Trophoblast cell (in vitro differentiated cells and primary cell): ENCODE measurements at regions not wholly inside any gene's neighbourhood (a gene's known extent, or its start where the extent isn't known, plus 50 kb on each side); places are given as distances from the start of the nearest gene placed in this dataset.
A peak's percentile ranks its signal among the peaks of the same experiment; 100 is the strongest.

Source experiments
- DNase-seq, 2 donors: peaks; one replicate each; pipeline ENCODE4 v3.0.0-alpha.2; 2016
- H2AFZ ChIP-seq: 2 replicates; pipeline ENCODE4 v1.6.1; 2013; ENCODE audit warnings: low read length, moderate library complexity, mild to moderate bottlenecking; ENCODE audit not compliant: insufficient read depth, poor library complexity
- H2AK5ac ChIP-seq: 2 replicates; pipeline ENCODE4 v1.6.1; 2013; ENCODE audit warnings: mild to moderate bottlenecking, low read length
- H2BK120ac ChIP-seq: 2 replicates; pipeline ENCODE4 v1.6.1; 2013; ENCODE audit warnings: low read length, mild to moderate bottlenecking, moderate library complexity; ENCODE audit not compliant: insufficient read depth, poor library complexity
- H2BK12ac ChIP-seq: 2 replicates; pipeline ENCODE4 v1.6.1; 2013; ENCODE audit warnings: mild to moderate bottlenecking, low read length, moderate library complexity
- H2BK5ac ChIP-seq: 2 replicates; pipeline ENCODE4 v1.6.1; 2013; ENCODE audit warnings: low read length, low read depth, moderate library complexity, mild to moderate bottlenecking; ENCODE audit not compliant: poor library complexity
- H3K14ac ChIP-seq: 2 replicates; pipeline ENCODE4 v1.6.1; 2013; ENCODE audit warnings: mild to moderate bottlenecking, low read length
- H3K18ac ChIP-seq: 2 replicates; pipeline ENCODE4 v1.6.1; 2013; ENCODE audit warnings: mild to moderate bottlenecking, low read length
- H3K23ac ChIP-seq: 2 replicates; pipeline ENCODE4 v1.6.1; 2013; ENCODE audit warnings: low read length
- H3K27ac ChIP-seq: 2 replicates; pipeline ENCODE4 v1.5.1; 2013; ENCODE audit warnings: low read depth, mild to moderate bottlenecking, inconsistent platforms, low read length, moderate library complexity
- H3K27me3 ChIP-seq: 2 replicates; pipeline ENCODE4 v1.6.1; 2013; ENCODE audit warnings: inconsistent platforms, mild to moderate bottlenecking, low read length, moderate library complexity; ENCODE audit not compliant: insufficient read depth
- H3K36me3 ChIP-seq, 2 experiments: 1 replicate in 1 of 2; 2 replicates in 1 of 2; pipeline ENCODE4 v1.6.1; 2013; ENCODE audit warnings: low read length in 2 of 2, mild to moderate bottlenecking in 2 of 2, moderate library complexity in 1 of 2; ENCODE audit not compliant: insufficient read depth in 2 of 2, control insufficient read depth in 1 of 2
- H3K4ac ChIP-seq: 2 replicates; pipeline ENCODE4 v1.6.1; 2013; ENCODE audit warnings: low read depth, mild to moderate bottlenecking, low read length, moderate library complexity
- H3K4me1 ChIP-seq, 2 experiments: 1 replicate in 1 of 2; 2 replicates in 1 of 2; pipeline ENCODE4 v1.6.1; 2013; ENCODE audit warnings: low read length in 2 of 2, mild to moderate bottlenecking in 2 of 2, moderate library complexity in 1 of 2; ENCODE audit not compliant: insufficient read depth in 2 of 2, control insufficient read depth in 1 of 2
- H3K4me2 ChIP-seq: 2 replicates; pipeline ENCODE4 v1.6.1; 2013; ENCODE audit warnings: inconsistent platforms, mild to moderate bottlenecking, low read length, moderate library complexity
- H3K4me3 ChIP-seq: 2 replicates; pipeline ENCODE4 v1.5.1; 2013; ENCODE audit warnings: mild to moderate bottlenecking, low read depth, low read length, inconsistent platforms
- H3K79me1 ChIP-seq: one replicate; pipeline ENCODE4 v1.6.1; 2013; ENCODE audit warnings: low read length
- H3K79me2 ChIP-seq: 2 replicates; pipeline ENCODE4 v1.6.1; 2013; ENCODE audit warnings: low read length, mild to moderate bottlenecking; ENCODE audit not compliant: control insufficient read depth, insufficient read depth, poor library complexity
- H3K9ac ChIP-seq: 2 replicates; pipeline ENCODE4 v1.6.1; 2013; ENCODE audit warnings: mild to moderate bottlenecking, low read length
- H3K9me3 ChIP-seq: 2 replicates; pipeline ENCODE4 v1.6.1; 2013; ENCODE audit warnings: low read depth, mild to moderate bottlenecking, control low read depth, inconsistent platforms, low read length; ENCODE audit not compliant: insufficient read depth
- H4K12ac ChIP-seq: 2 replicates; pipeline ENCODE4 v1.6.1; 2013; ENCODE audit warnings: low read depth, mild to moderate bottlenecking, low read length, moderate library complexity
- H4K8ac ChIP-seq: 2 replicates; pipeline ENCODE4 v1.6.1; 2013; ENCODE audit warnings: low read depth, mild to moderate bottlenecking, low read length, moderate library complexity
- H4K91ac ChIP-seq: one replicate; pipeline ENCODE4 v1.6.1; 2013; ENCODE audit warnings: low read depth, mild to moderate bottlenecking, low read length, moderate library complexity
- WGBS: extraction: QIAGEN DNeasy Blood & Tissue Kit; methylation state at CpG from one replicate; pipeline ENCODE4 v1.1.7; 2013; ENCODE audit warnings: missing lambda C conversion rate; ENCODE audit not compliant: insufficient read length, insufficient coverage; ENCODE audit errors: extremely low coverage; 5-methylcytosine and 5-hydroxymethylcytosine counted together

DNA sequence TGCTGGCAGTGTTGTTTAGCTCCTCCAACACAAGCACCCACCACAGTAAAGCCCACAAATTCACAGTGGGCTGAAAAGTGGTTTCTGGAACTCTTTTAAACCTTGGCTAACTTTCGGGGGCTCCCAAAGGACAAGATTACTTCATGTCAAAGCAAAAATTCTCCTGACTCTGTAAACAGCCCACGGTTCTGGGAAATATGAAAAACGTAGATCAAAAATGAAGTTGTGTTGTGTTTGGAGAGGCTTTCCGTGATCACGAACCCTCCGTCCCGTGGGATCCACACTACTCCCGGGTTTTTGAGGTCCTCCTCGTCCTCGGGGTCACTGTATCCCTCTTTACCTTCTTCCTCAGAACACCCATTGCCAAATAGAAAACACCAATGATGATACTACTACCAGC is 159.0 kb upstream of the RUNX1 start:
- no peaks in the 10 kb centered on the region for H3K27me3 ChIP-seq
- no peak overlapping the region for H3K18ac ChIP-seq
- H2BK120ac ChIP-seq: no peak overlapping the region
- no CpG with 5 or more reads among the region's 10 CpGs for WGBS
- no peak overlapping the region for H3K23ac ChIP-seq
- no peak overlapping the region for H3K14ac ChIP-seq
- no peaks in the 10 kb centered on the region for H3K36me3 ChIP-seq
- H2BK5ac ChIP-seq: no peak overlapping the region
- H3K79me2 ChIP-seq: no peaks in the 10 kb centered on the region
- peaks cover 3 to 8% of the 10 kb centered on the region in 2 experiments for H3K4me1 ChIP-seq
- no peak overlapping the region for H2BK12ac ChIP-seq
- no peak overlapping the region for H3K4me3 ChIP-seq
- no peak overlapping the region for H3K9ac ChIP-seq
- no peak overlapping the region for H3K4ac ChIP-seq
- H3K27ac ChIP-seq: no peak overlapping the region
- H4K8ac ChIP-seq: no peak overlapping the region
- no peak overlapping the region for H3K4me2 ChIP-seq
- H3K9me3 ChIP-seq: no peaks in the 10 kb centered on the region
- peaks cover 13% of the 10 kb centered on the region for H3K79me1 ChIP-seq
- H2AFZ ChIP-seq: no peak overlapping the region
- no peak for DNase-seq
- no peak overlapping the region for H2AK5ac ChIP-seq
- H4K12ac ChIP-seq: no peak overlapping the region
- H4K91ac ChIP-seq: no peak overlapping the region

DNA sequence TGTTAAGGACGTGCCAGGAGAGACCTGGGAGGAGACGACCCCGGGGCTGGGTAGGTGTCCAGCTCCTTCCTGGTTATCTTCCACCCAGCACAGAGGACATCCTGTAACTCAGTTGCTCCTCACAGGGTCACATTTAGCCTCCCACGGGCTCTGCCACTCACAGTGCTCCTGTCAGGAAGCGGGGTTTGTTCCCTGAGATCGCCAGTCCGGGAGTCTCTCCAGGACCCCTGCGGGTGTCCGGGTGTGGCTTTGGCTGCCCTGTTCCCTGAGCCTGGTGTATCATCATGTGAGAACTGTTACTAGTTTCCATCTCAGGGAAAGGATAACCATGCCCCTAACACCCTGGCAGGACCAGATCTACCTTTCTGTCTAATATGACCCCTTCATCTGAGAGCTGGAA is 158.2 kb upstream of the RUNX1 start:
- peak overlapping the region; percentile 30 for H4K91ac ChIP-seq
- H4K12ac ChIP-seq: no peak overlapping the region
- H3K27me3 ChIP-seq: no peaks in the 10 kb centered on the region
- H3K18ac ChIP-seq: peak overlapping the region; percentile 66
- H2AFZ ChIP-seq: no peak overlapping the region
- peak overlapping the region; percentile 39 for H3K14ac ChIP-seq
- WGBS: no CpG with 5 or more reads among the region's 9 CpGs
- peak overlapping the region; percentile 54 for H4K8ac ChIP-seq
- no peaks in the 10 kb centered on the region for H3K79me2 ChIP-seq
- no peaks in the 10 kb centered on the region for H3K9me3 ChIP-seq
- no peak overlapping the region for H3K4me3 ChIP-seq
- peaks cover 13% of the 10 kb centered on the region for H3K79me1 ChIP-seq
- H3K23ac ChIP-seq: no peak overlapping the region
- H3K27ac ChIP-seq: no peak overlapping the region
- H3K4me2 ChIP-seq: no peak overlapping the region
- DNase-seq: no peak
- peak overlapping the region; percentile 23 for H2AK5ac ChIP-seq
- H3K4me1 ChIP-seq: peaks cover 3 to 8% of the 10 kb centered on the region in 2 experiments
- H3K36me3 ChIP-seq: no peaks in the 10 kb centered on the region
- peak overlapping the region; percentile 5 for H2BK120ac ChIP-seq
- H3K4ac ChIP-seq: peak overlapping the region; percentile 40
- H2BK5ac ChIP-seq: peak overlapping the region; percentile 13
- no peak overlapping the region for H3K9ac ChIP-seq
- peak overlapping the region; percentile 42 for H2BK12ac ChIP-seq

DNA sequence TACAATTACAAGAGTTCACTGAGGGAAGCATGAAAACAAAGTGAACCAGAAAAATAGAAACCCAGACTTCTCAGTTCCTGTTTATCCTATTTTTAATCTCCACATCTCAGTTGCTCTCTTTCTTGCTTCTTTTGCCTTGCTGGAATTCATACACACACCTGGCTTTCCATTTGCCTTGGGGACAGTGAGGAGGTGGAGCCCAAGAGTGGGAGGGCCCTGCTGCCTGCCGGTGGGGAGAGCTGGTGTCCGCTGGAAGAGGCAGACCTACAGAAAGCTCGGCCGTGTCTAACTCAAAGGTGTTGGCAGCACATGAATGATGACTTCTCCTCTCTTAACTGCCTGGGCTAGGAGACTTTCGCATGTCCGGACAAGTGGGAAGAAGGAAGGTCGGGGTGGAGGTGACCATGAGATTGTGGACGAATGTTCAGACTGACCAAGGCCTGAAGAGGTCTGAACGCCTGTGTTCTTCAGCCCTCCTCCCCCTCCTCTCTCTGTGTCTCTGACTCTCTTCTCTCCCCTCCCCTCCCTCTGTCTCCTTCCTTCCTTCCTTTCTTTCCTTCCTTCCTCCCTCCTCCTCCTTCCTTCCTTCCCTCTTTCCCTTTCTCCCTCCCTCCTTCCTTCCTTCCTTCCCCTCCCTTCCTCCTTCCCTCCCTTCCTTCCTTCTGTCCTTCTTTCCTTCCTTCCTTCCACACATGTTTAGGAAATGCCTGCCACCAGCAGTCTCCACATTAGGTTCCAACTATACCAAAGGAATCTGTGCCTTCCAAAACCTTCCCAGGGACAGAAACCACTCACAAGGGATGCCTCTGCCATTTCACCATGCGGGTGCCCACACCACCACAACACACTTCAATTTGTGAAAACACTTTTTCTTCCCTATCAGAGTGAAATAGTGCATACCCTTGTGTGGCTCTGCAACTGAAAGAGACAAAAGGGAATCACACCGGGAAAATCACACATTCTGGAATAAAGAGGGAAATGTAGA is 157.3 kb upstream of the RUNX1 start:
- Histone ChIP-seq H3K23ac (no peak overlapping the region), H4K91ac (peak overlapping the region; percentile 30), H3K18ac (no peak overlapping the region), H3K27me3 (no peaks in the 10 kb centered on the region), H3K36me3 (no peaks in the 10 kb centered on the region), H4K12ac (no peak overlapping the region), H3K4me2 (no peak overlapping the region), H3K14ac (no peak overlapping the region), H3K79me1 (peaks cover 13% of the 10 kb centered on the region), H2BK12ac (peak overlapping the region; percentile 25), H2BK5ac (no peak overlapping the region), H3K4ac (no peak overlapping the region), H3K4me1 (peaks cover 3 to 8% of the 10 kb centered on the region in 2 experiments), H3K4me3 (no peak overlapping the region), H4K8ac (no peak overlapping the region), H3K27ac (no peak overlapping the region), H2BK120ac (peak overlapping the region; percentile 5), H2AFZ (no peak overlapping the region), H3K79me2 (no peaks in the 10 kb centered on the region), H2AK5ac (no peak overlapping the region), H3K9ac (no peak overlapping the region), H3K9me3 (no peaks in the 10 kb centered on the region)
- no CpG with 5 or more reads among the region's 11 CpGs for WGBS
- DNase-seq: peak; percentile 88 to 94

DNA sequence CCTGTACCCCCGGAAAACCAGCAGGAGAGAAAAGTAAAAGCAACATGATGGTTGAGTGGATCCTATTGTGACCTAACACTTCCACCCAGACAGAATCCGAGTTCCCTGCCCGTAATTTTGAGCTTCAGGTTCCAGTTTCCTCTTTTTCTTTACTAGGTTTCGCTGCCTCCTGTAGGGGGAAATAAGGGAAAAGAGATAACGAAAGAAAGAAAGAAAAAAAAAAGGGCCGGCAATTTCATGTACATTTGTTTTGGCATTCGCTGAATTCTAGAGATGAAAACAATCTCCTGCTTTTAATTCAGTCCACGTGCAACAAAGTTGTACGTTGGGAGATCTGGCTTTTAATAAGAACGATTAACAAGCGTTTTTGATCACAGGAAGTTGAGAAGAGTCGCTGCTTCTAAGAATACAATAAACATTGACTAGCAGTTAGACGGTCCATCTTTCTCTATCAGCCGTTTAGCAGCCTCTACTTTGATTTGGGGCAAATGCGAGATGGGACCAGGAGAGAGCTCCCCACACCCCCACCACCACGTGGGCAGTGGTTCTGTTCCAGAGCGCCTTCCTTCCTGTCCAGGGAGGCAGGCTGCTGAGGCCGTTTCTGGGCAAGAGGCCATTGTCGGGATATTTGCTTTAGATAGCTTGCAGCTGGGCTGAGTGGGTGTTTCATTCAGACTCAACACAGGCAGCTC is 155.9 kb upstream of the RUNX1 start:
- Histone ChIP-seq H3K9ac (no peak overlapping the region), H3K18ac (no peak overlapping the region), H3K79me1 (peaks cover 13% of the 10 kb centered on the region), H2BK5ac (no peak overlapping the region), H3K27me3 (no peaks in the 10 kb centered on the region), H3K79me2 (no peaks in the 10 kb centered on the region), H4K8ac (no peak overlapping the region), H3K23ac (no peak overlapping the region), H2AK5ac (no peak overlapping the region), H3K36me3 (no peaks in the 10 kb centered on the region), H3K4me2 (no peak overlapping the region), H3K4me3 (no peak overlapping the region), H2BK12ac (peak overlapping the region; percentile 42), H3K14ac (no peak overlapping the region), H4K12ac (no peak overlapping the region), H3K27ac (no peak overlapping the region), H2AFZ (no peak overlapping the region), H3K4me1 (peaks cover 3 to 8% of the 10 kb centered on the region in 2 experiments), H2BK120ac (peak overlapping the region; percentile 27), H3K9me3 (no peaks in the 10 kb centered on the region), H4K91ac (peak overlapping the region; percentile 61), H3K4ac (no peak overlapping the region)
- DNase-seq: no peak
- no CpG with 5 or more reads among the region's 19 CpGs for WGBS
